HepG2 (cell line): ENCODE measurements at regions not wholly inside any gene's neighbourhood (a gene's known extent, or its start where the extent isn't known, plus 50 kb on each side); places are given as distances from the start of the nearest gene placed in this dataset.

Experiments
- ATRX ChIP-seq: sonication (generic); formaldehyde crosslinking; IDR thresholded peaks from 2 replicates; pipeline ENCODE4 v1.4.0; 2020; ENCODE audit warnings: missing genetic modification reagents, borderline replicate concordance
- PHF20 ChIP-seq: sonication (generic); formaldehyde crosslinking; IDR thresholded peaks from 2 replicates; pipeline ENCODE4 v1.5.0; 2020; ENCODE audit warnings: mild to moderate bottlenecking, missing genetic modification reagents
- RAD21 ChIP-seq: fragments of 450-650 bp; formaldehyde crosslinking; IDR thresholded peaks from 2 replicates; pipeline ENCODE4 v1.5.0; 2020; ENCODE audit warnings: mild to moderate bottlenecking
- THYN1 ChIP-seq: sonication (generic); formaldehyde crosslinking; IDR thresholded peaks from 2 replicates; pipeline ENCODE4 v1.8.1; 2023; ENCODE audit warnings: low read depth, mild to moderate bottlenecking, moderate library complexity, missing genetic modification reagents, borderline replicate concordance
- ZNF343 ChIP-seq: sonication (generic); formaldehyde crosslinking; IDR thresholded peaks from 2 replicates; pipeline ENCODE4 v1.4.0; 2020; ENCODE audit warnings: mild to moderate bottlenecking, missing genetic modification reagents
- ZNF407 ChIP-seq: sonication (generic); formaldehyde crosslinking; IDR thresholded peaks from one replicate; pipeline ENCODE4 v1.5.1; 2020; ENCODE audit warnings: mild to moderate bottlenecking, missing genetic modification reagents; ENCODE audit errors: not compliant biosample characterization
- ZNF441 ChIP-seq: sonication (generic); formaldehyde crosslinking; IDR thresholded peaks from 2 replicates; pipeline ENCODE4 v1.7.0; 2021; ENCODE audit warnings: missing genetic modification reagents, borderline replicate concordance
- ZNF543 ChIP-seq: sonication (generic); formaldehyde crosslinking; IDR thresholded peaks from 2 replicates; pipeline ENCODE4 v1.4.0; 2020; ENCODE audit warnings: mild to moderate bottlenecking, missing genetic modification reagents
- ZNF687 ChIP-seq: sonication (generic); formaldehyde crosslinking; IDR thresholded peaks from 2 replicates; pipeline ENCODE4 v1.5.1; 2020; ENCODE audit warnings: mild to moderate bottlenecking, missing genetic modification reagents, moderate library complexity
- TF ChIP-seq, protein P1 (sequence below): sonication (generic); formaldehyde crosslinking; IDR thresholded peaks from 2 replicates; pipeline ENCODE4 v1.4.0; 2020; ENCODE audit warnings: missing genetic modification reagents, mild to moderate bottlenecking, borderline replicate concordance
- TF ChIP-seq, protein P2 (sequence below): sonication (generic); formaldehyde crosslinking; IDR thresholded peaks from 2 replicates; pipeline ENCODE4 v1.8.1; 2023; ENCODE audit warnings: missing genetic modification reagents, inconsistent platforms, borderline replicate concordance

DNA sequence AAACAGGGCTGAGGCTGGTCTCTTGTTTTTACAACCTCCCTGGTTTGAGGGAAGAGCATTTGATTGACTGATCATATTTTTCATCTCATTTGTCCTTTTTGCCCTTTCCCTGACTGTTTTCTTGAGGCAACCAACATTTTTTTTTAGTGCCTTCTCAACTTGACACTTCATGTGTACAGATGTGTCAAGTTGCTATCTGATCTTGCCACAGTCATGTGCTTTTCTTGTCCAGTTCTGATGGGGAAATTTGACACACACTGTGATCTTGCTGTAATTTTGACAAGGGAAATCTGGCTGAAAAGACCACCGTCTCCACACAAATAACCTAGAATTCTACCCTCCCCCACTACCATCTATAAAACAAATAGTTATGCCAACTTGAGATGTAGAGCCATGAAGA, 329.6 kb downstream of the KCTD12 start (continued):
- no peak for TF ChIP-seq ZNF407 (CRISPR knock-in tag)
- TF ChIP-seq ZNF687 (CRISPR knock-in tag) = no peak
- TF ChIP-seq, protein P1, sequence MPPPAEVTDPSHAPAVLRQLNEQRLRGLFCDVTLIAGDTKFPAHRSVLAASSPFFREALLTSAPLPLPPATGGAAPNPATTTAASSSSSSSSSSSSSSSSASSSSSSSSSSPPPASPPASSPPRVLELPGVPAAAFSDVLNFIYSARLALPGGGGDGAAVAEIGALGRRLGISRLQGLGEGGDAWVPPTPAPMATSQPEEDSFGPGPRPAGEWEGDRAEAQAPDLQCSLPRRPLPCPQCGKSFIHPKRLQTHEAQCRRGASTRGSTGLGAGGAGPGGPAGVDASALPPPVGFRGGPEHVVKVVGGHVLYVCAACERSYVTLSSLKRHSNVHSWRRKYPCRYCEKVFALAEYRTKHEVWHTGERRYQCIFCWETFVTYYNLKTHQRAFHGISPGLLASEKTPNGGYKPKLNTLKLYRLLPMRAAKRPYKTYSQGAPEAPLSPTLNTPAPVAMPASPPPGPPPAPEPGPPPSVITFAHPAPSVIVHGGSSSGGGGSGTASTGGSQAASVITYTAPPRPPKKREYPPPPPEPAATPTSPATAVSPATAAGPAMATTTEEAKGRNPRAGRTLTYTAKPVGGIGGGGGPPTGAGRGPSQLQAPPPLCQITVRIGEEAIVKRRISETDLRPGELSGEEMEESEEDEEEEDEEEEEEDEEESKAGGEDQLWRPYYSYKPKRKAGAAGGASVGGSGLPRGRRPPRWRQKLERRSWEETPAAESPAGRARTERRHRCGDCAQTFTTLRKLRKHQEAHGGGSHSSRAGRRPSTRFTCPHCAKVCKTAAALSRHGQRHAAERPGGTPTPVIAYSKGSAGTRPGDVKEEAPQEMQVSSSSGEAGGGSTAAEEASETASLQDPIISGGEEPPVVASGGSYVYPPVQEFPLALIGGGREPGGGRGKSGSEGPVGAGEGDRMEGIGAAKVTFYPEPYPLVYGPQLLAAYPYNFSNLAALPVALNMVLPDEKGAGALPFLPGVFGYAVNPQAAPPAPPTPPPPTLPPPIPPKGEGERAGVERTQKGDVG (CRISPR knock-in tag) = no peak
- no peak for TF ChIP-seq ZNF343 (CRISPR knock-in tag)
- no peak for TF ChIP-seq ZNF543
- no peak for TF ChIP-seq ATRX
- no peak for TF ChIP-seq PHF20 (CRISPR knock-in tag)
- TF ChIP-seq ZNF441 (CRISPR knock-in tag) = no peak
- TF ChIP-seq RAD21 (CRISPR knock-in tag) = no peak
- TF ChIP-seq, protein P2, sequence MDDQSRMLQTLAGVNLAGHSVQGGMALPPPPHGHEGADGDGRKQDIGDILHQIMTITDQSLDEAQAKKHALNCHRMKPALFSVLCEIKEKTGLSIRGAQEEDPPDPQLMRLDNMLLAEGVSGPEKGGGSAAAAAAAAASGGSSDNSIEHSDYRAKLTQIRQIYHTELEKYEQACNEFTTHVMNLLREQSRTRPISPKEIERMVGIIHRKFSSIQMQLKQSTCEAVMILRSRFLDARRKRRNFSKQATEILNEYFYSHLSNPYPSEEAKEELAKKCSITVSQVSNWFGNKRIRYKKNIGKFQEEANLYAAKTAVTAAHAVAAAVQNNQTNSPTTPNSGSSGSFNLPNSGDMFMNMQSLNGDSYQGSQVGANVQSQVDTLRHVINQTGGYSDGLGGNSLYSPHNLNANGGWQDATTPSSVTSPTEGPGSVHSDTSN (CRISPR knock-in tag) = no peak
- TF ChIP-seq THYN1 = no peak
